Fibroblast of lung (primary cell): ENCODE measurements at regions not wholly inside any gene's neighbourhood (a gene's known extent, or its start where the extent isn't known, plus 50 kb on each side); places are given as distances from the start of the nearest gene placed in this dataset.

Experiments
- DNase-seq, 2 donors: peaks; one replicate each; pipeline versions ENCODE4 v3.0.0 to v3.0.0-alpha.2; 2010; ENCODE audit warnings: low read depth in 2 of 2
- H2AFZ ChIP-seq: 2 replicates; pipeline ENCODE4 v1.5.1; 2012; ENCODE audit warnings: low read length, control low read depth, inconsistent platforms
- H3K27ac ChIP-seq: 2 replicates; pipeline ENCODE4 v1.5.1; 2011; ENCODE audit warnings: low read length, control low read depth; ENCODE audit not compliant: insufficient read depth
- H3K27me3 ChIP-seq: 2 replicates; pipeline ENCODE4 v1.5.1; 2011; ENCODE audit warnings: mild to moderate bottlenecking, low read length; ENCODE audit not compliant: control insufficient read depth, insufficient read depth
- H3K36me3 ChIP-seq: 2 replicates; pipeline ENCODE4 v1.5.1; 2011; ENCODE audit warnings: low read length; ENCODE audit not compliant: control insufficient read depth, insufficient read depth
- H3K4me1 ChIP-seq: 2 replicates; pipeline ENCODE4 v1.5.1; 2011; ENCODE audit warnings: low read length; ENCODE audit not compliant: control insufficient read depth, insufficient read depth; ENCODE audit errors: extremely low read depth
- H3K4me2 ChIP-seq: 2 replicates; pipeline ENCODE4 v1.5.1; 2011; ENCODE audit warnings: low read length, control low read depth; ENCODE audit not compliant: insufficient read depth; ENCODE audit errors: extremely low read depth
- H3K4me3 ChIP-seq, 4 experiments: fragments of 200-600 bp in 1 of 4; sonication (generic) in 1 of 4; replicated peaks in 1 of 4; 2 replicates each; pipeline ENCODE4 v1.5.1; 2011 to 2016; ENCODE audit warnings: low read length in 4 of 4, low read depth in 3 of 4, mild to moderate bottlenecking in 3 of 4, control low read depth in 2 of 4, inconsistent platforms in 1 of 4, mixed read lengths in 1 of 4; ENCODE audit not compliant: insufficient read depth in 1 of 4; ENCODE audit errors: control extremely low read depth in 1 of 4
- H3K79me2 ChIP-seq: 2 replicates; pipeline ENCODE4 v1.5.1; 2012; ENCODE audit warnings: mild to moderate bottlenecking, low read length, inconsistent platforms; ENCODE audit not compliant: control insufficient read depth, insufficient read depth
- H3K9ac ChIP-seq: 2 replicates; pipeline ENCODE4 v1.5.1; 2011; ENCODE audit warnings: mild to moderate bottlenecking, low read length, control low read depth; ENCODE audit not compliant: insufficient read depth
- H3K9me3 ChIP-seq: 2 replicates; pipeline ENCODE4 v1.5.1; 2012; ENCODE audit warnings: low read depth, low read length; ENCODE audit not compliant: control insufficient read depth, insufficient read depth
- H4K20me1 ChIP-seq: 2 replicates; pipeline ENCODE4 v1.5.1; 2011; ENCODE audit warnings: low read length; ENCODE audit not compliant: control insufficient read depth, insufficient read depth; ENCODE audit errors: extremely low read depth
- EZH2 ChIP-seq: IDR thresholded peaks from 2 replicates; pipeline ENCODE4 v1.5.1; 2012; ENCODE audit warnings: low read length, control low read depth, mild to moderate bottlenecking; ENCODE audit errors: missing control alignments
- TF ChIP-seq, protein P1 (sequence below), 2 donors: IDR thresholded peaks in 1 of 2; conservative IDR thresholded peaks in 1 of 2; 1 replicate in 1 of 2; 2 replicates in 1 of 2; pipeline ENCODE4 v1.5.1; 2011 to 2012; ENCODE audit warnings: low read length in 2 of 2, control low read depth in 1 of 2, inconsistent platforms in 1 of 2, low read depth in 1 of 2, mild to moderate bottlenecking in 1 of 2

DNA sequence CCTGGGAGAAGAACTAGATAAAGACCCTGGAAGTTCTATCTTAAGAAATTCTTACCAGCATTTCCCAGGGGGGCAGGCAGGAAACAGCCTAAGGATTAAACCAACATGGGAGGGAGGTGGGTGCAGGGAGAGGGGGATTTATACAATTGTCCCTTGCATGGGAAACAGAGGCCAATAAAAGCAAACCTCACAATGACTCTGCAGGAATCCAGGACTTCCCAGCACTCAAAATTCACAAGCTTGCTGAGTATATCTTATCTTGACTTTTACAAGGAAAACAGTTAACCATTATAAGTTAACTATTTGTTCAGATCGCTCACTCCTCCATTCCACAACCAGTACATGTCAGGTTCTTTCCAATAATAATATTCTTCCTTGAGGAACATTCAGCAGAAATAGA, 241.3 kb downstream of the MREG start:
- DNase-seq: peak in 1 of 2 donors; percentile 87
- H3K4me2 ChIP-seq: no peak overlapping the region
- no peak overlapping the region for H3K9ac ChIP-seq
- no peak for TF ChIP-seq EZH2
- TF ChIP-seq, protein P1, sequence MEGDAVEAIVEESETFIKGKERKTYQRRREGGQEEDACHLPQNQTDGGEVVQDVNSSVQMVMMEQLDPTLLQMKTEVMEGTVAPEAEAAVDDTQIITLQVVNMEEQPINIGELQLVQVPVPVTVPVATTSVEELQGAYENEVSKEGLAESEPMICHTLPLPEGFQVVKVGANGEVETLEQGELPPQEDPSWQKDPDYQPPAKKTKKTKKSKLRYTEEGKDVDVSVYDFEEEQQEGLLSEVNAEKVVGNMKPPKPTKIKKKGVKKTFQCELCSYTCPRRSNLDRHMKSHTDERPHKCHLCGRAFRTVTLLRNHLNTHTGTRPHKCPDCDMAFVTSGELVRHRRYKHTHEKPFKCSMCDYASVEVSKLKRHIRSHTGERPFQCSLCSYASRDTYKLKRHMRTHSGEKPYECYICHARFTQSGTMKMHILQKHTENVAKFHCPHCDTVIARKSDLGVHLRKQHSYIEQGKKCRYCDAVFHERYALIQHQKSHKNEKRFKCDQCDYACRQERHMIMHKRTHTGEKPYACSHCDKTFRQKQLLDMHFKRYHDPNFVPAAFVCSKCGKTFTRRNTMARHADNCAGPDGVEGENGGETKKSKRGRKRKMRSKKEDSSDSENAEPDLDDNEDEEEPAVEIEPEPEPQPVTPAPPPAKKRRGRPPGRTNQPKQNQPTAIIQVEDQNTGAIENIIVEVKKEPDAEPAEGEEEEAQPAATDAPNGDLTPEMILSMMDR (conservative IDR thresholded peaks at IDR 0.05 in 1 of 2, IDR thresholded peaks at IDR 0.05 in 1 of 2; ENCODE audit: low read depth in 1 of 2, low read length in 2 of 2): no peak
- H3K27me3 ChIP-seq: no peaks in the 10 kb centered on the region
- no peaks in the 10 kb centered on the region for H3K9me3 ChIP-seq
- no peaks in the 10 kb centered on the region for H3K36me3 ChIP-seq
- peaks cover 16% of the 10 kb centered on the region for H3K4me1 ChIP-seq
- H2AFZ ChIP-seq: no peak overlapping the region
- no peak overlapping the region for H3K4me3 ChIP-seq
- H3K27ac ChIP-seq: no peak overlapping the region
- no peaks in the 10 kb centered on the region for H4K20me1 ChIP-seq
- no peaks in the 10 kb centered on the region for H3K79me2 ChIP-seq

DNA sequence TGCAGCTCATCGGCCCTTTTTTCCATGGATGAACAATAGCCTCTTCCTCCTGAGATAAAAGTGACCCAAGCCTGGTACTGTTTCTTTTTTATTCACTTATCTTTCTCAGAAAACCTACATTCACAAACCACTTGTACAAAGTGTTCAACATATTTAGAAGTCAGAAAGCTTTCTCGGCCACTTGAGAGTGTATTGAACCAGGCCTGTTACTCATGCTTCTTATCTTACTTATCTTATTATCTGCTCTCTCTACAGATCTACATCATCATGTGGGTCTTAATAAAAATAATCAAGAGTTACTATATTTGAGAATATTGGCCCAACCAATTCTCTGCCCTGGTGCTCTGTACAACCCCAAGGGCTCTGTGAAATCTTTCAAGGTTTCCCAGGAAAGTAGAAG, 242.1 kb downstream of the MREG start:
- no peaks in the 10 kb centered on the region for H3K9me3 ChIP-seq
- no peaks in the 10 kb centered on the region for H4K20me1 ChIP-seq
- no peaks in the 10 kb centered on the region for H3K79me2 ChIP-seq
- TF ChIP-seq EZH2: no peak
- TF ChIP-seq, protein P1 (conservative IDR thresholded peaks at IDR 0.05 in 1 of 2, IDR thresholded peaks at IDR 0.05 in 1 of 2; ENCODE audit: low read depth in 1 of 2, low read length in 2 of 2): no peak
- H3K9ac ChIP-seq: no peak overlapping the region
- no peak overlapping the region for H2AFZ ChIP-seq
- no peaks in the 10 kb centered on the region for H3K27me3 ChIP-seq
- no peaks in the 10 kb centered on the region for H3K36me3 ChIP-seq
- peaks cover 16% of the 10 kb centered on the region for H3K4me1 ChIP-seq
- H3K4me2 ChIP-seq: no peak overlapping the region
- H3K27ac ChIP-seq: no peak overlapping the region
- DNase-seq: peak; percentile 41 to 75
- H3K4me3 ChIP-seq: no peak overlapping the region

DNA sequence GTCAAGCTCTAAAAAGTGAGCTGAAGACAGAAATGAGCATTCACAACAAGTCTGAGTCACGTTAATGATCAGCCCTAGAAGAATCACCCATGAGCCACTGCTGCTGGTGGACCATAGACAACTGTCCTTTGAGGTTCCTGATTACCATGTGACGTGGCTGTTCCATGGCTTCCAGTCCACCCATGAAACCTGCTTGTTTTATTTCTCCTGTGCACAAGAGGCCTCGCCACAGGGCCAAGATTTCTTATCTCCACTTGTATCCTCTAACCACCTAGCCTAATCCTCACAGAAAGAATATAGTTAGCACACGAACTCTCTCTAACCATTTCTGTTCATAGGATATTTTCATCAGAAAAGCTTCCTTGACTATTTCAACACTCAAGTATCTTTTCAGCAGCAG, 242.7 kb downstream of the MREG start:
- Histone ChIP-seq H3K27me3 (no peaks in the 10 kb centered on the region), H3K79me2 (no peaks in the 10 kb centered on the region), H3K4me2 (no peak overlapping the region), H4K20me1 (no peaks in the 10 kb centered on the region), H2AFZ (no peak overlapping the region), H3K27ac (no peak overlapping the region), H3K9me3 (no peaks in the 10 kb centered on the region), H3K36me3 (no peaks in the 10 kb centered on the region), H3K4me3 (no peak overlapping the region), H3K4me1 (peaks cover 16% of the 10 kb centered on the region), H3K9ac (no peak overlapping the region)
- no peak for DNase-seq
- TF ChIP-seq EZH2: no peak
